ENCODE measurements at regions not wholly inside any gene's neighbourhood (a gene's known extent, or its start where the extent isn't known, plus 50 kb on each side); places are given as distances from the start of the nearest gene placed in this dataset.
A peak's percentile ranks its signal among the peaks of the same experiment; 100 is the strongest.

- peak; percentile 45 for DNase-seq (ENCODE audit: low read depth)
- no peak overlapping the region for H3K4me3 ChIP-seq (ENCODE audit: low read length)
- no peak for TF ChIP-seq CTCF (conservative IDR thresholded peaks at IDR 0.05; ENCODE audit: low read length)
Observed at GRCh38 chr10:71068861-71069271, 143.5 kb upstream of the UNC5B start.

- TF ChIP-seq CTCF (conservative IDR thresholded peaks at IDR 0.05; ENCODE audit: low read length): no peak
- no peak for DNase-seq (ENCODE audit: low read depth)
- H3K4me3 ChIP-seq (ENCODE audit: low read length): no peak overlapping the region
Observed at GRCh38 chr10:71069909-71070666, 142.3 kb upstream of the UNC5B start.

GRCh38 chr10:71070741-71071140, 141.6 kb upstream of the UNC5B start:
- no peak overlapping the region for H3K4me3 ChIP-seq (ENCODE audit: low read length)
- no peak for TF ChIP-seq CTCF (conservative IDR thresholded peaks at IDR 0.05; ENCODE audit: low read length)
- no peak for DNase-seq (ENCODE audit: low read depth)

- no peak for TF ChIP-seq CTCF (conservative IDR thresholded peaks at IDR 0.05; ENCODE audit: low read length)
- H3K4me3 ChIP-seq (ENCODE audit: low read length): no peak overlapping the region
- DNase-seq (ENCODE audit: low read depth): no peak
Observed at GRCh38 chr10:71072131-71072822, 140.1 kb upstream of the UNC5B start.

GRCh38 chr10:71072823-71073210, 139.6 kb upstream of the UNC5B start:
- H3K4me3 ChIP-seq (ENCODE audit: low read length): no peak overlapping the region
- no peak for TF ChIP-seq CTCF (conservative IDR thresholded peaks at IDR 0.05; ENCODE audit: low read length)
- DNase-seq (ENCODE audit: low read depth): no peak

- H3K4me3 ChIP-seq (ENCODE audit: low read length): no peak overlapping the region
- no peak for TF ChIP-seq CTCF (conservative IDR thresholded peaks at IDR 0.05; ENCODE audit: low read length)
Observed at GRCh38 chr10:71073451-71074175, 138.8 kb upstream of the UNC5B start.

More at GRCh38 chr10:71073451-71074175, 138.8 kb upstream of the UNC5B start:
- no peak for DNase-seq (ENCODE audit: low read depth)
